GM19240 (cell line): ENCODE measurements at regions not wholly inside any gene's neighbourhood (a gene's known extent, or its start where the extent isn't known, plus 50 kb on each side); places are given as distances from the start of the nearest gene placed in this dataset.

Experiments
- DNase-seq: peaks from one replicate; pipeline ENCODE4 v3.0.0; 2011; ENCODE audit warnings: low spot score; ENCODE audit not compliant: insufficient read length

DNA sequence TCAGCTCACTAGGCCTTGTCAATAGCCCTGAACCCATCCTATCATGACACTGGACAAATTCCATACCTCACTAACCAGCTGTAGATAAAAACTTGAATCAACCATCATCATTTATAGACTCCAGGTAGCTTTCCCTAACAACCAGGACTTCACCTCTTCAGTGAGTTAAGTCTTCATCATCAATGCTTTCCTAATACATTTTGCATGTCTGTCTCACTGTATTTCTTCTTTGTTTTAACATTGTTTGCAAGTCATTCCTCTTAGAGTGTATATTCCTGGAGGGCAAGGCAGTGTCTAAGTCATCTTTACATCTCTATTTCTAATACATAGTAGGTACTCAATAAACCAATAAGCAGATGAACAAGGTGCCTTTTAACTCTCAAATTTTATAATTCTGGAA is 123.4 kb upstream of the RFC3 start:
- no peak for DNase-seq

DNA sequence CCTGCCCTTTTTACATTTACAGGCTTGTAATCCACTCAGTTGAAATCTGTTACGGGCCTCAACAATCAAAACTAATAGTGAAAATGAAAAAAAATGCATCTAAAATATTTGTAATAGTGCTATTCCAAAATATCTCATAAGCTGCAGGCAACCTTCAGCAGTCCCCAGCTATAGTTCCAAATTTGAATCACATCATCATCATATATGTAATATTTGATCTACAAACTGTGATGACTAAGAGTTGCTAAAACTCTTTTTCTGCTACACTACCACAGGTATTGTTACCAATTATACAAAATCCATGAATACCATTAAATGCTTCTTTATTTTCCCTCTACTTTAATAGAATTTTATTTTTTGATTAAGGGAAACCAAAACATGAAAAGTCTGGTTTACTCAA is 121.4 kb upstream of the RFC3 start:
- no peak for DNase-seq

DNA sequence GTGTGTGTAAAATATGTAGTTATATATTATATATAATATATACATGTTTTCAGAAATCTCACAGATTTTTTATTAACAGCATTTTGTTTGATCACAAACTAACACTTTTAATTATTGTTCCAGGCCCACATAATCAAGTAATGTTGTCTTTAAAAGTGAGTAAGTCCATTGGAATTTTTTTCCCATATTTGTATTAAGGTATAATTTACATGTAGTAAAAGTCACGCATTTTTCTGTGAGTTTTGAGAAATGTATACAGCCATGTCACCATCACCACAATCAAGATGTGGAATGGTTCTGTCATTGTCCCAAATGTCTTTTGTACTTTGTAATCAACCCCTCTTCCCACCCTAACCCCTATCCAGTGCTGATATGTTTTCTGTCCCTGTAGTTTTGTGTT is 120.0 kb upstream of the RFC3 start:
- no peak for DNase-seq

DNA sequence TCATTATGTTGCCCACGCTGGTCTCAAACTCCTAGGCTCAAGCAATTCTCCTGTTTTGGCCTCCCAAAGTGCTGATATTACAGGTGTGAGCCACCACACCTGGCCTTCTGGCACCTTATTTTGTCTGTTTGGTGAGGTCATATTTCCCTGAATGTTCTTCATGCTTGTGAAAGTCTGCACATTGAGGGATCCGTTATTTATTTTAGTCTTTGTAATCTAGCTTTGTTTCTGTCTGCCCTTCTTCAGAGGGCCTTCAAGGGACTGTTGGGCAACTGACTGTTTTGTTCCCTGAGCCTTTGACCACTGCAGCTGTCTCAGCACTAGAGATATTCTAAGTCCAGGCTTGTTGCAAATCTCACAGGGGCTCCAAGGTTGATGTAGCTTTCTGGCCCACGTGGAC is 110.5 kb upstream of the RFC3 start:
- DNase-seq: no peak

DNA sequence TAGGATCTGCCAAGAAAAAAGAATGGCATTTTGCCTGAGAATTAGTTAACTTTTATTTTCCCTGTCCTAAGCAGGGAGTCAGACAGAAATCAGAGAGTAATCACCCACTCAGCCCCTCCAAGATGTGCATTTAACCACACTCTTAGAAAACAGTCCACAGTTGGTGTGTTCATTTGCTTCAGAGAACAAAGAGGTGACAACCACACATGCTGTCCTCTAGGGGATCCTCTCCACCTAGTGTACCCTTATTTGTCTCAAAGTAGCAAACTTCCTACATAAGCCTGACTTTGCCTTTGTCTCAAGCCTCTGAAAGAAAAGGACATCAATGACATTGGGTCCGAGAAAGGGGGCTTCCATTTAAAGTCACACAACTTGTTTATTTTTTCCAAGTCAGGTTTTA is 107.0 kb upstream of the RFC3 start:
- no peak for DNase-seq

DNA sequence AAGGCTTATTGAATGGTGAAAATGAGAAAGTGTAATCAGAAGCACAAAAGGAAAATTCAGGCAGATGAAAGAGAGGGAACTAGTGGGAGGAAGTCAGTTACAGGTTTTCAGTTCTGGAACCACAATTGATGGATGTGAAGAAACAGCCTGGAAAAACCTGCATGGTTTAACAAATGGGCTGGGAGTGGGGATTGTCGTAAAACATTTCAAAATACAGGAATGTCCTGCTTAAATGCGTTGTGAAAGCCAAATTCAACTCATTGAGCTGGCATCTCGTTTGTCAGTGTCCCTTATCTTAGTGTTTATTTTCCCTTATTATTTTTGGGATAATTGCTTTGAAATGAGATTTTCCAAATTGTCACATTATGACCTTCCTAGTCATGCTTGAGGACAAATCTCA is 106.5 kb upstream of the RFC3 start:
- DNase-seq: no peak

DNA sequence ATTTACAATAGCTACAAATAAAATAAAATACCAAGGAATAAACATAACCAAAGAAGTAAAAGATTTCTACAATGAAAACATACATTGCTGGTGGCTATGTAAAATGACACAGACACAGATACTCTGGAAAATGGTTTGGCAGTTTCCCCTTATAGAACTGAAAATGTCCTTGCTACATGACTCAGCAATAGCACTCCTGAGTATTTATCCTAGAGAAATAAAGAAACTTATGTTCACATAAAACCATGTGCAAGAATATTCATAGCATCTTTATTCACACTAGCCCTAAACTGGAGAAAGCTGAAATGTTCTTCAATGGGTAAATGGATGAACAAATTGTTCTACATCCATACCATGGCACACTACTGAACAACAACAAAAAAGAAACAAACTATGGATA is 100.2 kb upstream of the RFC3 start:
- no peak for DNase-seq

DNA sequence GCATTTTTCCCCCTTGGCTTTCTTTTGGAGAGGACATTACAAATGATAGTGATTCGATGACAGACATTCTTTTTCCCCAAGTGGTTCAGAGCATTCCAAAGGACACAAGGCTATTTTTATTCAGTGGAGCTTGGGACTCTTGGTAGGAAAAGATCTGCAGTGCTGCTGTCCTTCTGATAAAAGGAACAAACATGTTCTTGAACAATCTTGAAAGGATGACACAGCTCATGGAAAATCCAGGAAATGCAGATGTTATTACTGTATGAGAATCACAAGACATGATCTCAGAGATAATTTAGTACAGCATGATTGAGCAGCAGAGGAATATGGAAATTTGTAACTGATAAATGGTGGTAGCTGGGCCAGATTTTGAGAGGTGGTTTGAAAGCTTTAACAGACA is 96.2 kb upstream of the RFC3 start:
- no peak for DNase-seq

DNA sequence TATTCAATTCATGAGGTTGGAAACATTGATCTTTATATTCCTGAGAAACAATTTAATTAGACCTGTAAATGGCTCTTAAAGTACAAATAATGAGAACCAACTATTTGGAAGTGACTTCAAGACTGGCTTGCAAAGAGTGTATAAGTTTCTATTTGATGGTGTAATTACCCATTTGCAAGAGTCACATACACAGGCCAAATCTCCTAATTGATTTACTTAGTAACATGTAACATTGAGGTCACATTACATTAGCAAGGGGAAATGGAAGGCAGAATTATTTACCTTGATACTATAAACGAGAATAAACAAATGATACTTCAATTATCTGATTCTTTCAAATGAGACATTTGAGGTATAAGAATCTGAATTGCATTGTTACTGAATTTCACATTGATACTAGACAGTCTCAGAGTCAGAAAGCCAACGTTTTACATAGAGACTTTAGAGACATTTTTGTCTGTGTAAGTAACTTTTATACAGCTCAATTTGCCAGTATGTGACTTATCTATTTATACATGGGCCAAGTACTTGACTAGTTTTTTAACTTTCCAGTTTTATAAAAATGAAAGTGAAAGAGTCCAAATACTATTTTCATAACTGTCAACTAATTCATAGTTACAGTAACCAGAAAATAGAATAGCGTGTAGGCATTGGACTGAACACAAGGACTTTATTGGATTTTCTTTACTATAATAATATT is 95.6 kb upstream of the RFC3 start:
- no peak for DNase-seq

DNA sequence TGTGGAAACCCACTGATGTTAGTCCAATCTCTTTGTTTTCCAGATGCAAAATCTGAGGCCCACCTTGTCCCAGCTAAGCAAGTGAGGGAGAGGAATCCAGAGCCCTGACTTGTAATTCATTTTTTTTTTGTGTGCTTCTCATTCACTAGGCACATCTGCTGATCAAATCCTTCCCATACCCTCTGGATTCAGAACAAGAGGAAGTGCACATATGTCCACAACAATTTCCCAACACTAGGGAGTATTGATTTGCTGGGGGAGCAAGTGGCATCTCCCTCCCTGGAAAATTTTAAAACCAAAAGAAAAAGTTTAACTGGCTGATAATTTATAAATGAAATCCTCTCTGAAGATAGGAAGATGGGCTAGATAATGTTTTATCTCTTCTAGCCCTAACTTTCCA is 94.6 kb upstream of the RFC3 start:
- DNase-seq: no peak

DNA sequence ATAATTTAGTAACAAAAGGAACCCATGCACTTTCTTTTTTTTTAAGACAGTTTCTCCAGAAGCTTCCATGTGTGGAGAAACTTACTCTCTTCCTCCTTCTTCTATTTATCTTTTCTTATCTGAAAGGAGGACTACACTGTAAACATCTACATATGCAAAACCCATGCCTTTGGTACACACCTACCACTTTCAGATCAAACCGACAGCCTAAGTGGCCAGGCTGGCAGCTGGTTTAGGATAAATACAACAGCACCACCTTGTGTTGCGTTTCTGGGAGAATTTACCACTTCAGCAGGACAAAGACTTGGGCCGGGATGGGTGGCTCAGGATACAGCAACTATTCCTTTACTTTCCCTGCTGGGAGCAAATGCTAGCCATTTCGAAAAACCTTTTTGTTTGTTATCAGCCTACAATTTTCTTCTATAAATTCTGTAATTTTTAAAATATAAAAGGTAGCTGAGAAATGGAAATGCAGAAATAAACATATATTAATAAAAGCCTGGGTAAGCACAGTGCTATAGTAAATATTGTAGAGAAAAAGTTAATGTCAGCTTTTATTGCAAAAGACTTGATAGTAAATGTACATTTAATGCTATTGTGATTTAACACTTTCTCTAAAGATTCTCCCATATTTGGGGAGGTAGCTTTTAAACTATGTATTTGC is 94.0 kb upstream of the RFC3 start:
- DNase-seq: no peak

DNA sequence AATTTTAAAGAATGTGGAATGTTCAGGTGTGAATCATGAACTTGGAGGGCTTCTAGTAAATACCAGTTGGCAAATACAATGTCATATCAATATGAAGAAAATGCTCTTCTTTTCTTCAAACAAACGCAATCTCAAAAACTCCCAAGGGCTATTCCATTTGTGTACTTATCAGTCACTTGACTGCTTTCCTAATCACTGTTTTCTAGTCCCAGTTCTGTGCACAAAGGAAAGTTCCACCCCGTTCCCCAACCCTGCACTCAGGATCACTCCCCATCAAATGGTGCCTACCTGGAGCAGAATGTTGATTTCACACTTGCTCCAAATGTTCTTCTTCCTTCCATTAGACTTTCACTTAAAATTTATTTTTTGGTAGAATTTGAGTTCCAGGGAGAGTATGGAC is 92.6 kb upstream of the RFC3 start:
- no peak for DNase-seq

DNA sequence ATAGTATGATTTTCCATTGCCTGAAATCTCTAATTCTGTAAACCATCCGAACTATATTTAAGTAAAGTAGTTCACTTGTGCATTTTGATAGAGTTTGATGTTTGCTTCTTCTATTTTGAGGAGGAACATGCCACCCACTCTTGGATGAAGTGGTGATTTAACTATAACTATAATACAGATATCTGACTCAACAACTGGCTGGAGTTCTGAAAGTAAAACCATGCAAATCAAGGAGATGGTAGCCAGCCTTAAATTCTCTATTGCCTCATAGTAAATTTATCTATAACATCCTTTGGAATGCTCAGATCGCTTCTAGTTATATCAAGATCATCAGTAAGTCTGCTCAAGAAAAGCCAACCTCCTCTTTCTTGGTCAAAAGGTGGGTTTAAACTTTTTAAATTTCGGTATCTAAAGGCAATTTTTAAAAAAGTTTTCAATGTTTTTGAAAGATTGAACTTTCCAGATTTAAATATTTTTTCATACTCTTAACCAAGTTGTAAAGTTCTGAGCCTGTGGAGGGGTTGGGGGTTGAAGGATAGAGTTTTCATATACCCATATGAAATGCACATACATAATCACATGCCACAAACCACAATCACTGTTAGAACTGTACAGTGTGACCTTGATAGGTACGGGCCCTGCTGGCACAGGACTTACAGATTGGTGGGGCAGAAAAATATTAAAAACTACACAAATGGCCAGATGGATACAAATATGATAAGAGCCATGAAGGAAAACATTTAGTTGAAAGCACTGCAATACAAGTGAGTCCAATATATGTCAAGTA is 90.5 kb upstream of the RFC3 start:
- no peak for DNase-seq

DNA sequence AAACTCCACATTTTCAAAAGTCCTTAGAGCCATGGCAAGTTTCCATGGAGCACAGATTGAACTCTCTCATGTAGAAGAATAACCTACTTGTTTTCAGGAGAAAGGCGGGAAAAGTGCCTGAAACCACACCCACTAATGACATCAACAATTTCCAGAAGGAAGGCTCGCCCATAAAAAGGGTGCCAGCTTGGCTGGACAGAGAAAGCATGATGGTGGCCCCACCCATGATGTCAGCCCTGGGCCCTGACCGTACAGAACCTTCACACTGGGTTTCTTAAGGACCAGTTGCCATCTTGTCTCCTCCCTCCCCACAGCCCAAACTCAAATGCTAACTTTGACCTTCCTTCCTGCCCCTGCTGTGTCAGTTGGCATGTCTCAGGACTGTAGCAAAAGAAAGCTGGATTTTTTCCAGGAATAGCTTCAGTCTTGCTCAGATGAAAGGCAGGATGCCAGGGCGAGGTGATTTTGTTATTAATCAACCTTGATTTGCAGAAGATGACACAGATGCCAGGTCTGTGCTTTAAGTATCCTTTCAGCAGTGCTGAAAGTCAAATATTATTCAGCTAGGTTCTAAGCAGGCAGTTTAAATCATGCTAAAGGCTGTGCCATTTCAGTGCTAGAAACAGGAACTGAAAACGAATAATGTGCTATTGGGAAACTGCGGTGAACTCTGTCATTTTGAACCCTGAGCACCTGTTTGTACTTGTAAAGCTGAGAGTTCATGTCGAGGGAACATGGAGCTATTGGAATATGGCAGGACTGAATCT is 89.5 kb upstream of the RFC3 start:
- DNase-seq: no peak

DNA sequence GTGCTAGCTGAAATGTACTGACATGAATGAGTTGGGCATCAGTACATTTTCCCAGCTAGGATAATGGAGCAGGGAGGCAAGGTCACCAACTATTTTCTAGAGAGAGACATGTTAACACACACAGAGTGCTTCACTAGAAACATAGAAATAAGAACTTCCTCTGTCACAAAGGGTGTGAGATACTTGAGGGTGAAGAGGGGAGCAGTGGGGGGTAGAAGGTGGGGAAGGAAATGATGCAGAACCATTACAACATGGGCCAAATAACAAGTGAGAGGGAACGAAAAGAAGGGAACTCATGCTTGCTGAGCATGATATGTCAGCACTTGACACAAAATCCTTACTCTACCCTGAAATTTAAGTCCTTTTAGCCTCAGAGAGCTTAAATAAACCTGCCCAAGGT is 87.8 kb upstream of the RFC3 start:
- no peak for DNase-seq

DNA sequence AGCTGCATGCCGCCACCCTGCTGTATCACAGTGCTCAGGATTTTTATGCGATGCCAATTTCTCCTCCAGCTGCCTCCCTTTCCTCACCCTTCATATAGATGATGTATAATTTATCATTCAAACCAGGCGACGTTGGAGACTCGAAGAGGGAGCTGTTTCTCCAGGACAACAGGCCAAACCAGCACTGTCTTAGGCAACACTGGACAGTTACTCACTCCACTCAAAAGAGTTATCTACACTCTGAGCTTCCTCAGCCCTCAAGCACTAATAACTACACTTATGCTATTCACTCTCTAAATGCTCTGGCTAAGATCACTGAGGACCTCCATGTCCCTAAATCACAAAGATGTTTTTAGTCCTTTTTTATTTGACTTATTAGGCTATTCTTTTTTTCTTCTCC is 87.3 kb upstream of the RFC3 start:
- DNase-seq: no peak

DNA sequence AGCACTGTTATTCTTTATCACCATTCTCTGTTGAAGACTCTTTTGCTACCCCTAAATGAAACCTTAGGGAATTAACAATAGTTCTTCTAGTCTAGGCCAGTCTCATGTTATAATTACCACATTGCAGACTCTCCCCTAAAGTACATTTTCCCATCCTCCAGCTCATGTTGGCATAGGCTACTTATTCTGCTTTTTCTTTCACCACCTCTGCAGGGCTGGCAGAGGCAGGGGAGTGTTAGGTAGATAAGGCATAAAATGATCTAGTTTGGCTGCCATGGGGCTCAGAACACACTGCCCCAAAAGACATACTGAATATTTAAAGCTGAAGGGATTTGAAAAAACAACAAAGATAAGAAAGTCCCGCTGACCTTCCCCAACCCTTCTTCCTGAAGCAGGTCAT is 82.7 kb upstream of the RFC3 start:
- no peak for DNase-seq

DNA sequence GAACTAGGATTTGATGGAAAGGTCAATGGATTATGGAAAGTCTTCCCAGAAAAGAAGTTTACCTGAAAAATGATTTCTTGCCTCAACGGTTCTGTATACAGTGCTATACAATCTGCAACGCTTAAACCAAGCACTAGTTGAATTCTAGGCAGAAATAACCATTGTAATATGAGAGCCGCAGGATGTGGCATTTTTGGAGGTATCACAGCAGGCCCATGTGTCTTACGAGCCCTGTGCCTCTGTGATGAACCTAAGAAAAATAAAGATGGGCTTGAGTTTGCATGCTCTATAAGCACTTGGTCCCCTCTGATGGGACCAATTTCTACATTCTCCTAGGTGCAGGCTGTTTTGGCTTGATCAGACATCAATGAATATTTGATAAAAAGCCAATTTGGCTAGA is 78.7 kb upstream of the RFC3 start:
- DNase-seq: no peak

DNA sequence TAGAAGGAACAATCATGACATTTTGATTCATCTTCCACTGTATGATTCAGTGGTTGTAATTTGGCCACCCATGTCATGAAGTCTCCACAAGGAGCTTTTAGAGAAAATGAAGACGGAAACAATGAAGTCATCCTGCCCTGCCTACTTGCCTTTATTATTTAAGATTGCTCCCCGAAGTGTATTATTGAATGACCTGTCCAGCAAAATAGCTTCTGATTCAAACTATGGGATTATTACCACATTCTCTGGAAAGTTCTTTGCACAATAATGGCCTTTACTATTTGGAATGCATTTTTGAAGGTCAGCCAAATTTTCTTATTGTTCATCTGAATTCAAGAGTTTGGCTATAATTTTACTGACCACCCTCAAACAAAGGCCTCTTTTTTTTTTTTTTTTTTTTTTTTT is 77.8 kb upstream of the RFC3 start:
- DNase-seq: no peak

DNA sequence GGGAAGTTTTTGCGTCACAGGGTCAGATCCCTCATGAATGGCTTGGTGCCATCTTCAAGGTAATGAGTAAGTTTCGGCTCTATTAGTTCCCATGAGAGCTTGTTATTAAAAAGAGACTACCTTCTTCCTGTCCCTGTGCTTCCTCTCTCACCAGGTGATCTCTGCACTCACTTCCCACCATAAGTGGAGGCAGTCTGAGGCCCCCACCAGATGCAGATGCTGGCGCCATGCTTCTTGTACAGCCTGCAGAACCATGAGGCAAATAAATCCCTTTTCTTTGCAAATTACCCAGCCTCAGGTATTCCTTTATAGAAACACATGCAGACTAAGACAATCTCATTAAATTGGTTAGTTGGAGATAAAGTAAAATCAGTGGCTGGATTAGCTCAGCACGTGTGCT is 75.6 kb upstream of the RFC3 start:
- DNase-seq: no peak

DNA sequence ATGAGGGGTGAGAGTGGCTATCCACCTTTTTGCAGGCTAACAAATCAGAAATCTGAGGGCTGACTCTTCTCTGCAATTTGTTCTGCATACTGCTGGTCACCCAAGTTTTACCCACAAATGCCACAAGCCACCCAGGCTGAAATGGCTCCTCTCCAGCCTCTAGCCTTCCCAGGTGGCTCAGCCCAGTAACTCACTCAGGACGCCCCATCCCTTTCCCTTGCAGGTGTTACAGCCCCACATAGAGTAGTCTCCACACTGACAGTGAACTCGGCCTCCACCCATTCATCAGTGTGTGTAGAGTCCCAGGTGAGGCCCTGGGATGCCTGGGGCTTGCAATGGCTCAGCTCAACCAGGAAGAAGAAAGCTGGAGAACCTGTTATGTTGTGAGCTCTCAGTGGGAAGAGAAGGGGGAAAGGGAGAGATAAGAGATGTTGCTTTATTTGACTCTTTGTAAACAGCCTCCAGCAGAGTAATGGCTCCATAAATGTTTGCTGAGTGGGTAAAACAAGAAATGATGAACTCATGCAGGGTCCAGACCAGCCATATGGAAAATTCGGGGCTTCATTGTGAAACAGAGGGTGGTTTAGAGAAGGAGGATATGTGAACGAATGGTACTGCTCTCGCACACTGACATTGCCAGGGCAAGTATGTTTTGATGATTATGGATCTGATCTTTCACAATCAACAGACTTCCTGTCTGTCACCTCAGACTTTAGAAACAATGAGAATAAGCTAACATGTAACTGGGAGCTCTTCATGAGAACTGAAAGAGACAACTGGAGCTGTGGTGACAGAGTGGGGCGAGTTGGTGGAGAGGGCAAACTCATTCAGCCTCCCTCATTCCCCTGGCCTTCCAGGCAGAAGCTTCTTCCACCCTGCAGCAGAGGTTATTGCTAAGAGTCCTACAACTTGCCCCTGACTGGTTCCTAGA is 74.2 kb upstream of the RFC3 start:
- no peak for DNase-seq
